ENCODE measurements at regions not wholly inside any gene's neighbourhood (a gene's known extent, or its start where the extent isn't known, plus 50 kb on each side); places are given as distances from the start of the nearest gene placed in this dataset.

- no peak for DNase-seq (ENCODE audit: low read depth)
- no peak for TF ChIP-seq CTCF (IDR thresholded peaks at IDR 0.05; ENCODE audit: control insufficient read depth, extremely low read depth, insufficient read depth)
- no peak overlapping the region for H3K4me3 ChIP-seq (ENCODE audit: low read depth, low read length)
These were observed 373.8 kb downstream of the STIM2 start for GRCh38 chr4:27234306-27234899.

- no peak for DNase-seq (ENCODE audit: low read depth)
- H3K4me3 ChIP-seq (ENCODE audit: low read depth, low read length) = no peak overlapping the region
- TF ChIP-seq CTCF (IDR thresholded peaks at IDR 0.05; ENCODE audit: control insufficient read depth, extremely low read depth, insufficient read depth) = no peak
These were observed 379.0 kb downstream of the STIM2 start for GRCh38 chr4:27239641-27240040.

DNA sequence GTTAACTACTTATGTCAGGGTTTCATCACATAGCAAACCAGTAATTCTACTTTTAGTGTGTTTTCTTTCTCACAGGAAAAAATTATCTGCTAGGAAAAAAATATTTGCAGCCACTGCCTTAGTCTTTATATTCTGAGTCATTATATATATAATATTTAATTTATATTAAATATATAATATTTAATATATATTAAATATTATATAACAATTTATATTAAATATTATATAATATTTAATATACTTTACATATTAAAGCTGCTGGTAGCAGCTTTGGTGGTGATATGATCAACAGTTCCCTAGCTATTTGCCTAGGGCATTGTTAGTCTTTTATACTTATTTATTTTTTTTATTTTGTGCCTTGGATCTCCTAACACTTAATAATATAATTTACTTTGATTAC, 381.6 kb downstream of the STIM2 start:
- TF ChIP-seq CTCF (IDR thresholded peaks at IDR 0.05; ENCODE audit: control insufficient read depth, extremely low read depth, insufficient read depth) = no peak
- no peak overlapping the region for H3K4me3 ChIP-seq (ENCODE audit: low read depth, low read length)
- no peak for DNase-seq (ENCODE audit: low read depth)

GRCh38 chr4:27245216-27245615, 384.6 kb downstream of the STIM2 start:
- H3K4me3 ChIP-seq (ENCODE audit: low read depth, low read length) = no peak overlapping the region
- DNase-seq (ENCODE audit: low read depth) = no peak
- no peak for TF ChIP-seq CTCF (IDR thresholded peaks at IDR 0.05; ENCODE audit: control insufficient read depth, extremely low read depth, insufficient read depth)

GRCh38 chr4:27248829-27249228, 388.2 kb downstream of the STIM2 start:
- no peak overlapping the region for H3K4me3 ChIP-seq (ENCODE audit: low read depth, low read length)
- no peak for DNase-seq (ENCODE audit: low read depth)
- TF ChIP-seq CTCF (IDR thresholded peaks at IDR 0.05; ENCODE audit: control insufficient read depth, extremely low read depth, insufficient read depth) = no peak

- TF ChIP-seq CTCF (IDR thresholded peaks at IDR 0.05; ENCODE audit: control insufficient read depth, extremely low read depth, insufficient read depth) = no peak
- DNase-seq (ENCODE audit: low read depth) = no peak
These were observed 391.1 kb downstream of the STIM2 start for GRCh38 chr4:27251771-27252170.

DNA sequence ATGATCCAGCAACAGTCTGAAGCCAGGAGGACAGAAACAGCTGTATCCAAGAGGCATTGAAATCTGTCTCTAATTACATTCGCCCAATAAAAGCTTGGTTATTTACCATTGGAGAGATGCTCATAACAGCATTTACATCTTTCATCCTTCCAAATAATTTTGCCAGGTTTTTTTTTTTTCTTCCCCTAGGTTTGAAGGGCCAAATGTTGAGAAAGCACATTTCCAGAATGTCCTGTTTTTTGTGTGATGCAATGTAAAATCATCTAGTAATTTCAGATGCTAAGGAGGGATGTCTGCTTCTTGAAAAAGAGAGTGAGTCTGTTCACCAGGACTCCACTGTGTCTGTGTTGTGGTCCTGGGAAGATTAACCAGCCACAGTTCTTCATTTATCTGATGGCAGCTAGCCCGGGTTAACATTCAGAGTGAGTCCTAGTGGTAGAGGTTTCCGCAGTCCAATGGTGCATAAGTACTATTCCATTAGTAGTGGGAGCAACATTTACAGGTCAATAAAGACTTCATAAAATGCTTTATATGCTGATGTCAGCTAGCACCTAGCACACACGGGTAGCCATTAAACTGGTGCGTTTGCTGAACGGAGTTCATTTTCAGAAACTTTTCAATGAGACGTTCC, 406.8 kb downstream of the STIM2 start:
- peak; percentile 83 for DNase-seq (ENCODE audit: low read depth)
- no peak overlapping the region for H3K4me3 ChIP-seq (ENCODE audit: low read depth, low read length)
- TF ChIP-seq CTCF (IDR thresholded peaks at IDR 0.05; ENCODE audit: control insufficient read depth, extremely low read depth, insufficient read depth) = no peak

More at GRCh38 chr4:27251771-27252170, 391.1 kb downstream of the STIM2 start:
- H3K4me3 ChIP-seq (ENCODE audit: low read depth, low read length) = no peak overlapping the region

Data from LNCaP clone FGC (cell line).